GM12892 (cell line): ENCODE measurements at regions not wholly inside any gene's neighbourhood (a gene's known extent, or its start where the extent isn't known, plus 50 kb on each side); places are given as distances from the start of the nearest gene placed in this dataset.

Source experiments
- POLR2A ChIP-seq: IDR thresholded peaks from 2 replicates; pipeline ENCODE4 v1.6.1; 2011; ENCODE audit warnings: low read depth, low read length, control low read depth
- TAF1 ChIP-seq: IDR thresholded peaks from 2 replicates; pipeline ENCODE4 v1.6.1; 2011; ENCODE audit warnings: low read depth, mild to moderate bottlenecking, control low read depth, low read length, borderline replicate concordance

GRCh38 chr2:23206650-23207049 is 178.3 kb upstream of the KLHL29 start:
- TF ChIP-seq POLR2A (no peak), TAF1 (no peak)
